ENCODE measurements at regions not wholly inside any gene's neighbourhood (a gene's known extent, or its start where the extent isn't known, plus 50 kb on each side); places are given as distances from the start of the nearest gene placed in this dataset.
A peak's percentile ranks its signal among the peaks of the same experiment; 100 is the strongest.

GRCh38 chr5:1660511-1660910 is 136.8 kb upstream of the LPCAT1 start:
- H3K27ac ChIP-seq: no peak overlapping the region
- no peak overlapping the region for H3K4me3 ChIP-seq
- H2AFZ ChIP-seq: no peak overlapping the region
- WGBS (ENCODE audit: low lambda C conversion rate, missing lambda C conversion rate): 73% methylated on average over 10 of the region's 10 CpGs
- H3K4me1 ChIP-seq (ENCODE audit: insufficient read depth): no peaks in the 10 kb centered on the region
- H3K9me2 ChIP-seq (replicated peaks; ENCODE audit: insufficient read depth): no peaks in the 10 kb centered on the region
- no peaks in the 10 kb centered on the region for H3K9me3 ChIP-seq (ENCODE audit: low read depth)
- H4K20me1 ChIP-seq (ENCODE audit: insufficient read depth, poor library complexity, severe bottlenecking): no peaks in the 10 kb centered on the region
- no peaks in the 10 kb centered on the region for H3K36me3 ChIP-seq (replicated peaks; ENCODE audit: insufficient read depth, low read depth)
- TF ChIP-seq EZH2 (IDR thresholded peaks at IDR 0.05; ENCODE audit: borderline replicate concordance) (no peak), EZH2phosphoT487 (IDR thresholded peaks at IDR 0.05; ENCODE audit: low read depth, severe bottlenecking, unreplicated experiment) (no peak), CTCF (IDR thresholded peaks at IDR 0.05; ENCODE audit: poor library complexity) (no peak)
- no peak overlapping the region for H3K4me2 ChIP-seq
- no peak for DNase-seq (ENCODE audit: low spot score)
- H3K27me3 ChIP-seq: peaks cover 17% of the 10 kb centered on the region
- H3K79me2 ChIP-seq: no peaks in the 10 kb centered on the region

GRCh38 chr5:1660001-1660400 is 136.2 kb upstream of the LPCAT1 start:
- WGBS (ENCODE audit: low lambda C conversion rate, missing lambda C conversion rate): 69% methylated on average over 13 of the region's 17 CpGs
- peaks cover 14% of the 10 kb centered on the region for H3K27me3 ChIP-seq
- no peak overlapping the region for H3K27ac ChIP-seq
- peak; percentile 3 for DNase-seq (ENCODE audit: low spot score)
- H3K36me3 ChIP-seq (replicated peaks; ENCODE audit: insufficient read depth, low read depth): no peaks in the 10 kb centered on the region
- H3K4me3 ChIP-seq: no peak overlapping the region
- no peak overlapping the region for H2AFZ ChIP-seq
- H3K4me1 ChIP-seq (ENCODE audit: insufficient read depth): no peaks in the 10 kb centered on the region
- H4K20me1 ChIP-seq (ENCODE audit: insufficient read depth, poor library complexity, severe bottlenecking): no peaks in the 10 kb centered on the region
- TF ChIP-seq EZH2 (IDR thresholded peaks at IDR 0.05; ENCODE audit: borderline replicate concordance): no peak
- no peak for TF ChIP-seq CTCF (IDR thresholded peaks at IDR 0.05; ENCODE audit: poor library complexity)
- no peak for TF ChIP-seq EZH2phosphoT487 (IDR thresholded peaks at IDR 0.05; ENCODE audit: low read depth, severe bottlenecking, unreplicated experiment)
- H3K9me2 ChIP-seq (replicated peaks; ENCODE audit: insufficient read depth): no peaks in the 10 kb centered on the region
- no peaks in the 10 kb centered on the region for H3K9me3 ChIP-seq (ENCODE audit: low read depth)
- no peaks in the 10 kb centered on the region for H3K79me2 ChIP-seq
- no peak overlapping the region for H3K4me2 ChIP-seq

GRCh38 chr5:1659100-1659981 is 135.6 kb upstream of the LPCAT1 start:
- Histone ChIP-seq H3K4me2 (no peak overlapping the region), H3K4me1 (ENCODE audit: insufficient read depth) (no peaks in the 10 kb centered on the region), H3K79me2 (no peaks in the 10 kb centered on the region), H2AFZ (no peak overlapping the region), H3K36me3 (replicated peaks; ENCODE audit: insufficient read depth, low read depth) (no peaks in the 10 kb centered on the region), H3K27ac (no peak overlapping the region), H4K20me1 (ENCODE audit: insufficient read depth, poor library complexity, severe bottlenecking) (no peaks in the 10 kb centered on the region), H3K9me3 (ENCODE audit: low read depth) (no peaks in the 10 kb centered on the region), H3K9me2 (replicated peaks; ENCODE audit: insufficient read depth) (no peaks in the 10 kb centered on the region), H3K4me3 (no peak overlapping the region), H3K27me3 (peaks cover 7% of the 10 kb centered on the region)
- WGBS (ENCODE audit: low lambda C conversion rate, missing lambda C conversion rate): 69% methylated on average over 23 of the region's 23 CpGs
- DNase-seq (ENCODE audit: low spot score): no peak
- no peak for TF ChIP-seq EZH2 (IDR thresholded peaks at IDR 0.05; ENCODE audit: borderline replicate concordance)

GRCh38 chr5:1658665-1659064 is 134.9 kb upstream of the LPCAT1 start:
- H3K4me3 ChIP-seq: no peak overlapping the region
- no peak for DNase-seq (ENCODE audit: low spot score)
- H3K79me2 ChIP-seq: no peaks in the 10 kb centered on the region
- no peak overlapping the region for H3K4me2 ChIP-seq
- H3K4me1 ChIP-seq (ENCODE audit: insufficient read depth): no peaks in the 10 kb centered on the region
- WGBS (ENCODE audit: low lambda C conversion rate, missing lambda C conversion rate): 56% methylated on average over 14 of the region's 14 CpGs
- H2AFZ ChIP-seq: no peak overlapping the region
- no peak for TF ChIP-seq EZH2phosphoT487 (IDR thresholded peaks at IDR 0.05; ENCODE audit: low read depth, severe bottlenecking, unreplicated experiment)
- TF ChIP-seq EZH2 (IDR thresholded peaks at IDR 0.05; ENCODE audit: borderline replicate concordance): no peak
- TF ChIP-seq CTCF (IDR thresholded peaks at IDR 0.05; ENCODE audit: poor library complexity): no peak
- no peaks in the 10 kb centered on the region for H4K20me1 ChIP-seq (ENCODE audit: insufficient read depth, poor library complexity, severe bottlenecking)
- H3K36me3 ChIP-seq (replicated peaks; ENCODE audit: insufficient read depth, low read depth): no peaks in the 10 kb centered on the region
- H3K27ac ChIP-seq: no peak overlapping the region
- H3K9me2 ChIP-seq (replicated peaks; ENCODE audit: insufficient read depth): no peaks in the 10 kb centered on the region
- no peaks in the 10 kb centered on the region for H3K9me3 ChIP-seq (ENCODE audit: low read depth)
- peaks cover 6% of the 10 kb centered on the region for H3K27me3 ChIP-seq
